ENCODE measurements at regions not wholly inside any gene's neighbourhood (a gene's known extent, or its start where the extent isn't known, plus 50 kb on each side); places are given as distances from the start of the nearest gene placed in this dataset.

GRCh38 chr5:168227973-168228615 is 63.4 kb upstream of the WWC1 start:
- H3K27me3 Mint-ChIP-seq (ENCODE audit: low read depth in 3 of 3) = peaks cover 0 to 4% (median 3%) of the 10 kb centered on the region in 3 donors
- peak; percentile 54 to 64 (median 56) for DNase-seq
- H3K4me3 Mint-ChIP-seq = peak overlapping the region; percentile 70 to 83 (median 75)
- no peaks in the 10 kb centered on the region for H3K9me3 Mint-ChIP-seq
- peaks cover 37 to 50% of the 10 kb centered on the region in 2 donors for H3K4me1 Mint-ChIP-seq
- peaks cover 0 to 10% (median 3%) of the 10 kb centered on the region in 3 donors for H3K36me3 Mint-ChIP-seq
- H3K27ac Mint-ChIP-seq = peak overlapping the region; percentile 68 to 85 (median 77)

- Mint-ChIP-seq H3K4me1 (peaks cover 37 to 55% of the 10 kb centered on the region in 2 donors), H3K9me3 (no peaks in the 10 kb centered on the region), H3K27ac (peak overlapping the region; percentile 65 to 85 (median 77)), H3K4me3 (peak overlapping the region; percentile 70 to 83 (median 75)), H3K27me3 (ENCODE audit: low read depth in 3 of 3) (peaks cover 0 to 4% (median 3%) of the 10 kb centered on the region in 3 donors), H3K36me3 (peaks cover 0 to 10% (median 3%) of the 10 kb centered on the region in 3 donors)
- no peak for DNase-seq
These were observed 62.8 kb upstream of the WWC1 start for GRCh38 chr5:168228668-168229067.

GRCh38 chr5:168234133-168234532 is 57.3 kb upstream of the WWC1 start:
- DNase-seq = no peak
- Mint-ChIP-seq H3K4me3 (no peak overlapping the region), H3K4me1 (peaks cover 13 to 25% of the 10 kb centered on the region in 2 donors), H3K27ac (no peak overlapping the region), H3K27me3 (ENCODE audit: low read depth in 3 of 3) (peaks cover 0 to 3% (median 0%) of the 10 kb centered on the region in 3 donors), H3K9me3 (no peaks in the 10 kb centered on the region), H3K36me3 (peaks cover 0 to 10% (median 0%) of the 10 kb centered on the region in 3 donors)

GRCh38 chr5:168238463-168238862 is 53.0 kb upstream of the WWC1 start:
- no peak for DNase-seq
- Mint-ChIP-seq H3K4me1 (peaks cover 0 to 3% of the 10 kb centered on the region in 2 donors), H3K27me3 (ENCODE audit: low read depth in 3 of 3) (peaks cover 0 to 6% (median 0%) of the 10 kb centered on the region in 3 donors), H3K27ac (no peak overlapping the region), H3K9me3 (peaks cover 0 to under 1% (median 0%) of the 10 kb centered on the region in 6 donors), H3K4me3 (no peak overlapping the region), H3K36me3 (no peaks in the 10 kb centered on the region)

- no peaks in the 10 kb centered on the region for H3K4me1 Mint-ChIP-seq
- no peaks in the 10 kb centered on the region for H3K36me3 Mint-ChIP-seq
- peaks cover 0 to 6% (median 0%) of the 10 kb centered on the region in 3 donors for H3K27me3 Mint-ChIP-seq (ENCODE audit: low read depth in 3 of 3)
- H3K9me3 Mint-ChIP-seq = peaks cover 0 to 2% (median 0%) of the 10 kb centered on the region in 6 donors
- H3K27ac Mint-ChIP-seq = no peak overlapping the region
- no peak overlapping the region for H3K4me3 Mint-ChIP-seq
- no peak for DNase-seq
These were observed 52.1 kb upstream of the WWC1 start for GRCh38 chr5:168239325-168239724.
